HEK293T (cell line): ENCODE measurements at regions not wholly inside any gene's neighbourhood (a gene's known extent, or its start where the extent isn't known, plus 50 kb on each side); places are given as distances from the start of the nearest gene placed in this dataset.

Source experiments
- ARNT ChIP-seq: fragments of 450-650 bp; IDR thresholded peaks from 2 replicates; pipeline ENCODE4 v1.6.1; 2017; ENCODE audit warnings: mild to moderate bottlenecking
- BHLHE40 ChIP-seq: fragments of 450-650 bp; IDR thresholded peaks from 2 replicates; pipeline ENCODE4 v1.6.1; 2016; ENCODE audit warnings: mild to moderate bottlenecking, moderate library complexity, borderline replicate concordance
- ELF4 ChIP-seq: fragments of 450-650 bp; IDR thresholded peaks from 2 replicates; pipeline ENCODE4 v1.6.1; 2017; ENCODE audit warnings: antibody characterized with exemption
- FOXA1 ChIP-seq: fragments of 450-650 bp; IDR thresholded peaks from 2 replicates; pipeline ENCODE4 v1.6.1; 2016; ENCODE audit warnings: mild to moderate bottlenecking
- FOXK2 ChIP-seq: fragments of 450-650 bp; IDR thresholded peaks from 2 replicates; pipeline ENCODE4 v1.6.1; 2016; ENCODE audit warnings: mild to moderate bottlenecking
- FOXM1 ChIP-seq: fragments of 450-650 bp; IDR thresholded peaks from 2 replicates; pipeline ENCODE4 v1.6.1; 2017; ENCODE audit warnings: mild to moderate bottlenecking, borderline replicate concordance
- HDGF ChIP-seq: fragments of 450-650 bp; IDR thresholded peaks from 2 replicates; pipeline ENCODE4 v1.6.1; 2017; ENCODE audit warnings: antibody characterized with exemption, borderline replicate concordance
- L3MBTL2 ChIP-seq: fragments of 450-650 bp; conservative IDR thresholded peaks from 2 replicates; pipeline ENCODE4 v1.6.1; 2016; ENCODE audit warnings: mild to moderate bottlenecking
- NFRKB ChIP-seq: fragments of 450-650 bp; IDR thresholded peaks from 2 replicates; pipeline ENCODE4 v1.6.1; 2016; ENCODE audit warnings: mild to moderate bottlenecking, moderate library complexity
- SP1 ChIP-seq: fragments of 450-650 bp; IDR thresholded peaks from 2 replicates; pipeline ENCODE4 v1.6.1; 2017
- SUZ12 ChIP-seq: fragments of 450-650 bp; IDR thresholded peaks from 2 replicates; pipeline ENCODE4 v1.6.1; 2016; ENCODE audit warnings: mild to moderate bottlenecking
- TARDBP ChIP-seq: fragments of 450-650 bp; IDR thresholded peaks from 2 replicates; pipeline ENCODE4 v1.6.1; 2016
- ZNF384 ChIP-seq: fragments of 450-650 bp; IDR thresholded peaks from 2 replicates; pipeline ENCODE4 v1.6.1; 2016
- TF ChIP-seq, protein P1 (sequence below): fragments of 450-650 bp; IDR thresholded peaks from 2 replicates; pipeline ENCODE4 v1.6.1; 2016

DNA sequence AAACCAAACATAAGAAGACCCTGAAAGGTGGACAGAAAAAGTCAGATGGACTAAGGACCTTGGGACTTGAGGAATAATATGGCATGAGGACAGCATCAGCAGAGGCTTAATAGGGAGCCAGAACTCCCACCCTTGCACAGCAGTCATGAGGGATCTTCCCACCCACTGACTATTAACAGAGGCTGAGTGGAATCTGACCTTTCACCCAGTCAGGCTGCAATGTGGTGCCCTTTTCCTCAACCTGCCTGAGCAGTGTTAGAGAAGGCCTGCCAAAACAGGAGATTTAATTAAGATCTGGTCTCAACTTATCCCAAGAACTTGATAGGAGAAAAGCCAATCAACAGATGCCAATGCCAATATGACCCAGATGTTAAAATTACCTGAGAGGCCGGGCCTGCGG lies 481.9 kb downstream of the KDM4C start:
- TF ChIP-seq BHLHE40 (no peak), FOXK2 (no peak), HDGF (no peak), ARNT (no peak), SP1 (no peak), SUZ12 (no peak), TARDBP (no peak), FOXM1 (no peak), ZNF384 (no peak), ELF4 (no peak), FOXA1 (no peak), NFRKB (no peak), L3MBTL2 (no peak)
- TF ChIP-seq, protein P1, sequence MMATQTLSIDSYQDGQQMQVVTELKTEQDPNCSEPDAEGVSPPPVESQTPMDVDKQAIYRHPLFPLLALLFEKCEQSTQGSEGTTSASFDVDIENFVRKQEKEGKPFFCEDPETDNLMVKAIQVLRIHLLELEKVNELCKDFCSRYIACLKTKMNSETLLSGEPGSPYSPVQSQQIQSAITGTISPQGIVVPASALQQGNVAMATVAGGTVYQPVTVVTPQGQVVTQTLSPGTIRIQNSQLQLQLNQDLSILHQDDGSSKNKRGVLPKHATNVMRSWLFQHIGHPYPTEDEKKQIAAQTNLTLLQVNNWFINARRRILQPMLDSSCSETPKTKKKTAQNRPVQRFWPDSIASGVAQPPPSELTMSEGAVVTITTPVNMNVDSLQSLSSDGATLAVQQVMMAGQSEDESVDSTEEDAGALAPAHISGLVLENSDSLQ, result no peak
